Panc1 (cell line): ENCODE measurements at regions not wholly inside any gene's neighbourhood (a gene's known extent, or its start where the extent isn't known, plus 50 kb on each side); places are given as distances from the start of the nearest gene placed in this dataset.

ENCODE experiments used
- ATAC-seq: fragments of 200-7000 bp; cut with Tn5 transposase; 2 replicates; pipeline ENCODE4 v1.9.1; 2020; ENCODE audit warnings: mild to moderate bottlenecking, moderate library complexity
- BruUV-seq: library from RNA; stranded (reverse); fragments of 400-500 nt; replicated peaks from 2 replicates; lab custom pipeline; 2021; lab: Mats Ljungman, UMichigan
- CTCF ChIA-PET: fragments of 300-600 bp; sonication (Branson Sonifier 250); formaldehyde crosslinking; loops from one replicate; lab custom pipeline; 2022; ENCODE audit warnings: antibody characterized with exemption; lab: Charles Lee
- POLR2A ChIA-PET: fragments of 300-600 bp; sonication (Branson Sonifier 250); formaldehyde crosslinking; loops from one replicate; lab custom pipeline; 2022; ENCODE audit warnings: antibody characterized with exemption; lab: Charles Lee
- DNase-seq: peaks from one replicate; pipeline ENCODE4 v3.0.0-alpha.2; 2010; ENCODE audit warnings: low read depth, low spot score
- H3K27ac ChIP-seq: 2 replicates; pipeline ENCODE4 v1.5.1; 2011; ENCODE audit warnings: mild to moderate bottlenecking, low read length, inconsistent platforms
- H3K27me3 ChIP-seq: fragments of 200-500 bp; sonication (Bioruptor generic); 2 replicates; pipeline ENCODE4 v1.6.0; 2014; ENCODE audit warnings: low read length, inconsistent platforms; ENCODE audit not compliant: control insufficient read depth, insufficient read depth
- H3K36me3 ChIP-seq: fragments of 200-500 bp; sonication (Bioruptor generic); 2 replicates; pipeline ENCODE4 v1.5.1; 2014; ENCODE audit warnings: inconsistent platforms, mild to moderate bottlenecking, low read length, moderate library complexity; ENCODE audit not compliant: control insufficient read depth, insufficient read depth
- H3K4me1 ChIP-seq: 2 replicates; pipeline ENCODE4 v1.5.1; 2011; ENCODE audit warnings: inconsistent platforms, mild to moderate bottlenecking, low read length, moderate library complexity; ENCODE audit not compliant: control insufficient read depth, insufficient read depth
- H3K4me3 ChIP-seq, 2 experiments: 2 replicates each; pipeline ENCODE4 v1.5.1; 2011 to 2012; ENCODE audit warnings: low read depth in 2 of 2, low read length in 2 of 2, mild to moderate bottlenecking in 2 of 2, inconsistent platforms in 1 of 2, moderate library complexity in 1 of 2
- H3K9me3 ChIP-seq: fragments of 200-500 bp; sonication (Bioruptor generic); 2 replicates; pipeline ENCODE4 v1.5.1; 2014; ENCODE audit warnings: low read depth, mild to moderate bottlenecking, inconsistent platforms, low read length, moderate library complexity; ENCODE audit not compliant: control insufficient read depth, insufficient read depth
- CTCF ChIP-seq: fragments of 450-650 bp; IDR thresholded peaks from 2 replicates; pipeline ENCODE4 v1.5.1; 2017; ENCODE audit warnings: mild to moderate bottlenecking
- POLR2AphosphoS5 ChIP-seq: IDR thresholded peaks from 2 replicates; pipeline ENCODE4 v1.6.1; 2012; ENCODE audit warnings: mild to moderate bottlenecking, low read depth, low read length, moderate library complexity
- REST ChIP-seq, 2 experiments: IDR thresholded peaks; 2 replicates each; pipeline ENCODE4 v1.6.1; 2011 to 2012; ENCODE audit warnings: low read depth in 2 of 2, control low read depth in 1 of 2, low read length in 1 of 2, mild to moderate bottlenecking in 1 of 2, moderate library complexity in 1 of 2; ENCODE audit not compliant: insufficient read depth in 1 of 2
- SIN3A ChIP-seq: IDR thresholded peaks from 2 replicates; pipeline ENCODE4 v1.6.1; 2012; ENCODE audit warnings: low read depth, mild to moderate bottlenecking, low read length, moderate library complexity, borderline replicate concordance; ENCODE audit not compliant: insufficient read depth
- TCF7L2 ChIP-seq: IDR thresholded peaks from 2 replicates; pipeline ENCODE4 v1.6.1; 2011; ENCODE audit warnings: mild to moderate bottlenecking, low read depth, low read length, inconsistent platforms
- in situ Hi-C: cut with HindIII; loops from 2 replicates; pipeline ENCODE4 v1.10.0; 2016; ENCODE audit warnings: low sequenced_read_pairs, low pct_unique_long_range_greater_than_20kb
- intact Hi-C: fragments of 100-400 bp; cut with micrococcal nuclease; formaldehyde crosslinking; loops from one replicate; pipeline ENCODE4 v1.10.0; 2022; ENCODE audit not compliant: unreplicated experiment

GRCh38 chr2:129735576-129735975 lies 243.9 kb upstream of the RAB6C start:
- H3K27ac ChIP-seq: no peak overlapping the region
- CTCF ChIA-PET: no interaction called here
- BruUV-seq: no TSS peak
- no peaks in the 10 kb centered on the region for H3K4me1 ChIP-seq
- ATAC-seq: no peak
- no peak overlapping the region for H3K4me3 ChIP-seq
- no peaks in the 10 kb centered on the region for H3K9me3 ChIP-seq
- no peaks in the 10 kb centered on the region for H3K36me3 ChIP-seq
- no peak for TF ChIP-seq REST (IDR thresholded peaks at IDR 0.05; ENCODE audit: insufficient read depth in 1 of 2, low read depth in 2 of 2, low read length in 1 of 2)
- TF ChIP-seq CTCF: no peak
- no peak for TF ChIP-seq SIN3A
- no peak for TF ChIP-seq POLR2AphosphoS5
- TF ChIP-seq TCF7L2: no peak
- intact Hi-C loops (no loop called here), in situ Hi-C loops (no loop called here)
- H3K27me3 ChIP-seq: no peaks in the 10 kb centered on the region
- no peak for DNase-seq
- POLR2A ChIA-PET: no interaction called here

DNA sequence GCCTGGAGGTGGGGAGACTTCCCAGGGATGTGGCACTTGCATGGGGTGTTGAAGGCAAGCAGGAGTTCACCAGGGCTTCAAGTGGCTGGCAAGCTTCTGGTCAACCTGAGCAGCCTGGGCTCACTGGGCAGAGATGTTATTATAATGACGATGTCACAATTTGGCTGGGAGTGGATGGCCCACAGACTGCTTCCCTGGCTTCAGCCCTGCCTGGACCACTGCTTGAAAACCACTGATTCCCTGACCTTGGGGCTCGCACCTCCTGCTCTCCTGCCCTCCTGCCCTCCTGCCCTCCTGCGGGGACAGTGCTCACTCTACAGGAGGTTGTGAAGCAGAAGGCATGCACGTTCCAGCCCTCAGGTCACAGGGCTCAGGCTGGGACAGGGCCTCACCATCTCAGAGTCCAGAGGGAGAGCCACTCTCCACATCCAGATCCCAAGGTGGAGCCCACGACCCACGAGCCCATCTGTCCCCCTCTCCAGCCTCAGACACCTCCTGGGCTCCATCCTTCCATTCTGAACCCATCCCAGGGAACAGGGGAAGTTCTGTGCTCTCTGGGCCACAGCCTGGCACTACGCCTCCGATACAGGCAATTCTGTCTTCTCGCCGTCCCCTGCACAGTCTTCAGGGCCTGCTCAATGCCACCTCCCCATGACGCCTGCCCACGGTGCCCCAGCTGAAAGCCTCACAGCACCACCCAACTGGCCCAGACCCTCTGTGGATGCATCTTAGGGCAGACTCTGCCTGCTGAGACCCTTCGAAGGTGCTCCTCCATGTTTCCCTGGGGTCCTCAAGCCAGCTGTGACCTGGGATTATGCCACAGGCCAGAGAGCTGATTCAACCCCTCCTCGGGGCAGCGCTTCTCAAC lies 241.6 kb upstream of the RAB6C start:
- Histone ChIP-seq H3K27ac (no peak overlapping the region), H3K36me3 (no peaks in the 10 kb centered on the region), H3K9me3 (no peaks in the 10 kb centered on the region), H3K27me3 (no peaks in the 10 kb centered on the region; the same call in 1 of the 2 replicates), H3K4me3 (no peak overlapping the region), H3K4me1 (no peaks in the 10 kb centered on the region)
- CTCF ChIA-PET: no interaction called here
- DNase-seq (no peak), ATAC-seq (no peak)
- intact Hi-C loops (no loop called here), in situ Hi-C loops (no loop called here)
- TF ChIP-seq POLR2AphosphoS5 (no peak), CTCF (no peak), REST (IDR thresholded peaks at IDR 0.05; ENCODE audit: insufficient read depth in 1 of 2, low read depth in 2 of 2, low read length in 1 of 2) (no peak), SIN3A (no peak), TCF7L2 (no peak)
- no TSS peak for BruUV-seq
- POLR2A ChIA-PET: no interaction called here
